ENCODE measurements at regions not wholly inside any gene's neighbourhood (a gene's known extent, or its start where the extent isn't known, plus 50 kb on each side); places are given as distances from the start of the nearest gene placed in this dataset.

GRCh38 chr12:31230004-31230403 is 95.9 kb downstream of the SINHCAF start:
- no peaks in the 10 kb centered on the region for H3F3A ChIP-seq (ENCODE audit: insufficient read depth, low read length)
- DNase-seq: no peak
- H3K9me3 ChIP-seq (replicated peaks; ENCODE audit: insufficient read depth, low read length): no peaks in the 10 kb centered on the region
- H3K4me3 ChIP-seq (ENCODE audit: low read length): no peak overlapping the region
- no peaks in the 10 kb centered on the region for H3K4me1 ChIP-seq (ENCODE audit: low read length)
- no peak overlapping the region for H3K27ac ChIP-seq (ENCODE audit: low read length)
- no peaks in the 10 kb centered on the region for H3K79me2 ChIP-seq (ENCODE audit: low read length)
- TF ChIP-seq EZH2 (optimal IDR thresholded peaks at IDR 0.05; ENCODE audit: low read depth, low read length) (no peak), CTCF (IDR thresholded peaks at IDR 0.05; ENCODE audit: low read length) (no peak), EZH2phosphoT487 (IDR thresholded peaks at IDR 0.05; ENCODE audit: low read length) (no peak)
- H3K4me2 ChIP-seq (ENCODE audit: low read depth, low read length): no peak overlapping the region
- H2AFZ ChIP-seq (ENCODE audit: low read length): no peak overlapping the region
- H4K20me1 ChIP-seq (ENCODE audit: insufficient read depth, low read length): no peaks in the 10 kb centered on the region
- H3K36me3 ChIP-seq (replicated peaks; ENCODE audit: insufficient read depth, low read length): no peaks in the 10 kb centered on the region
- no peak overlapping the region for H3K9ac ChIP-seq (ENCODE audit: low read length)
- no peaks in the 10 kb centered on the region for H3K9me2 ChIP-seq (replicated peaks; ENCODE audit: insufficient read depth, low read length)
- no peaks in the 10 kb centered on the region for H3K27me3 ChIP-seq (replicated peaks; ENCODE audit: insufficient read depth, low read length)

Data from MM.1S (cell line).